Body of pancreas (tissue), 4 donors: ENCODE measurements at regions not wholly inside any gene's neighbourhood (a gene's known extent, or its start where the extent isn't known, plus 50 kb on each side); places are given as distances from the start of the nearest gene placed in this dataset.
"Not testable (repeated sequence)": the region's sequence is repeated elsewhere in the genome, so short reads cannot be mapped to it uniquely, and the experiment has no call there.

Experiments
- ATAC-seq: fragments of 150-250 bp; one replicate; pipeline ENCODE4 v1.9.1; 2016
- DNase-seq, 4 donors: peaks; one replicate each; pipeline ENCODE4 v3.0.0-alpha.2; 2019
- H3K27ac ChIP-seq, 4 donors: fragments of 200-600 bp; sonication (generic); 1 replicate in 3 of 4; 2 replicates in 1 of 4; pipeline versions ENCODE4 v1.5.1 to v1.6.1; 2016 to 2019; ENCODE audit warnings: mild to moderate bottlenecking in 1 of 4, mixed read lengths in 1 of 4, moderate library complexity in 1 of 4
- H3K27me3 ChIP-seq, 2 donors: fragments of 200-600 bp; sonication (generic); one replicate each; pipeline ENCODE4 v1.6.0; 2016; ENCODE audit warnings: mild to moderate bottlenecking in 1 of 2
- H3K36me3 ChIP-seq, 2 donors: fragments of 200-600 bp; sonication (generic); replicated peaks in 1 of 2; 2 replicates each; pipeline ENCODE4 v1.5.1; 2016; ENCODE audit warnings: low read depth in 2 of 2; ENCODE audit not compliant: insufficient read depth in 1 of 2
- H3K4me1 ChIP-seq: fragments of 200-600 bp; sonication (generic); one replicate; pipeline ENCODE4 v1.6.0; 2016
- H3K4me3 ChIP-seq, 2 donors: fragments of 200-600 bp; sonication (generic); 1 replicate in 1 of 2; 2 replicates in 1 of 2; pipeline ENCODE4 v1.5.1; 2016 to 2019
- H3K9me3 ChIP-seq, 3 donors: fragments of 200-600 bp; sonication (generic); 1 replicate in 2 of 3; 2 replicates in 1 of 3; pipeline ENCODE4 v1.5.1; 2016
- POLR2A ChIP-seq, 3 donors: fragments of 450-650 bp; IDR thresholded peaks; one replicate each; pipeline ENCODE4 v1.6.1; 2016; ENCODE audit warnings: antibody characterized with exemption in 3 of 3, mild to moderate bottlenecking in 2 of 3
- WGBS, 2 donors: methylation state at CpG; one replicate each; pipeline ENCODE4 v1.1.5; 2017; 5-methylcytosine and 5-hydroxymethylcytosine counted together
- intact Hi-C: fragments of 100-400 bp; cut with DNase I; formaldehyde crosslinking; loops from one replicate; pipeline ENCODE4 v1.15.1; 2023
- TF ChIP-seq, protein P1 (sequence below), 7 experiments: fragments of 450-650 bp in 4 of 7; fragments of 200-600 bp in 3 of 7; sonication (generic) in 3 of 7; IDR thresholded peaks; one replicate each; pipeline ENCODE4 v1.5.1; 2016 to 2019; ENCODE audit warnings: antibody characterized with exemption in 7 of 7

DNA sequence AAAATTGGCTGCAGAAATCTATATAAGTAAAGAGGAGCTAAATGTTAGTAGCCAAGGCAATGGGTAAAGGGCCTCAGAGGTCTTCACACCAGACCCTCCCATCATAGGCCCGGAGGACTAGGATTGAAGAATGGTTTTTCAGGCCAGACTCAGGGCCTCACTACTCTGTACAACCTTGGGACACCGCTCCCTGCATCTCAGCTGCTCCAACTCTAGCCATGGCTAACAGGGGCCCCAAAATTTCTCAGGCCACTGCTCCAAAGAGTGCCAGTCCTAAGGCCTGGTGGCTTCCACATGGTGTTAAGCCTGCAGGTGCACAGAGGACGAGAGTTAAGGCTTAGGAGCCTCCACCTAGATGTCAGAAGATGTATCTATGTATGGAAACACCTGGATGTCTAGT is 155.5 kb upstream of the MGAT4C start:
- 56 to 63% methylated on average over 2 to 3 of the region's 3 CpGs for WGBS, 2 donors
- ATAC-seq = no peak
- intact Hi-C loops = no loop called here

DNA sequence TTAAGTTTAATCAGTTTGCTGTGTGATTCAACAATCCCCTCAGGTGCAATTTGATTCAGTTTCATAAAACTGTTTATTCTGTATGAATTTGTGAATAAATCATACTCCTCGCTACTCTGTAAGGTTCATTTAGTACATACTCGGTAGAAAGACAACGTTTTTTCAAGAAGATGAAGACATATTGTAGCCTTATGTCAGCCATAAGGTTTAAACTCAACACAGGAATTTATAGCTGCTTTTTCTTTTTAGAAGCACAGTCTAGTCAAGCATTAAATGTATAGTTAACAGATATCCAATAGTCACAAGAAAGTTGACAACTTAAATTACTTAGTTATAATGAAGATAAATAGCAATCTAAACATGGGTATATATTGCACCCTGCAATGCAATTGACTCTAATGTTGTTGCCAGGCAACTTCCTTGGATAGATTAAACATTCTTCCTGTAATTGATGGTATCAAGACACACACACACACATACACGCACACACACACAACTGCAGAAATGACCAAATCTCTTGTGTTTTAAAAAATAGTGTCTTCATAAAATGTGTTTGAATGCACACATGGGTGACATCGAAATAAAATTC is 151.5 kb upstream of the MGAT4C start:
- Histone ChIP-seq H3K27ac (no peak overlapping the region), H3K36me3 (no peaks in the 10 kb centered on the region), H3K4me1 (no peaks in the 10 kb centered on the region), H3K4me3 (no peak overlapping the region), H3K9me3 (no peaks in the 10 kb centered on the region), H3K27me3 (no peaks in the 10 kb centered on the region)
- DNase-seq = no peak
- whole genome bisulfite sequencing, 2 donors = 58 to 76% methylated on average over 5 of the region's 5 CpGs
- intact Hi-C loops = no loop called here
- TF ChIP-seq, protein P1, sequence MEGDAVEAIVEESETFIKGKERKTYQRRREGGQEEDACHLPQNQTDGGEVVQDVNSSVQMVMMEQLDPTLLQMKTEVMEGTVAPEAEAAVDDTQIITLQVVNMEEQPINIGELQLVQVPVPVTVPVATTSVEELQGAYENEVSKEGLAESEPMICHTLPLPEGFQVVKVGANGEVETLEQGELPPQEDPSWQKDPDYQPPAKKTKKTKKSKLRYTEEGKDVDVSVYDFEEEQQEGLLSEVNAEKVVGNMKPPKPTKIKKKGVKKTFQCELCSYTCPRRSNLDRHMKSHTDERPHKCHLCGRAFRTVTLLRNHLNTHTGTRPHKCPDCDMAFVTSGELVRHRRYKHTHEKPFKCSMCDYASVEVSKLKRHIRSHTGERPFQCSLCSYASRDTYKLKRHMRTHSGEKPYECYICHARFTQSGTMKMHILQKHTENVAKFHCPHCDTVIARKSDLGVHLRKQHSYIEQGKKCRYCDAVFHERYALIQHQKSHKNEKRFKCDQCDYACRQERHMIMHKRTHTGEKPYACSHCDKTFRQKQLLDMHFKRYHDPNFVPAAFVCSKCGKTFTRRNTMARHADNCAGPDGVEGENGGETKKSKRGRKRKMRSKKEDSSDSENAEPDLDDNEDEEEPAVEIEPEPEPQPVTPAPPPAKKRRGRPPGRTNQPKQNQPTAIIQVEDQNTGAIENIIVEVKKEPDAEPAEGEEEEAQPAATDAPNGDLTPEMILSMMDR (IDR thresholded peaks at IDR 0.05) = no peak
- no peak for TF ChIP-seq POLR2A (IDR thresholded peaks at IDR 0.05)
- ATAC-seq = no peak

More for the DNA sequence above, 155.5 kb upstream of the MGAT4C start:
- Histone ChIP-seq H3K4me3 (no peak overlapping the region), H3K4me1 (no peaks in the 10 kb centered on the region), H3K27ac (no peak overlapping the region), H3K27me3 (no peaks in the 10 kb centered on the region), H3K9me3 (no peaks in the 10 kb centered on the region), H3K36me3 (no peaks in the 10 kb centered on the region)
- TF ChIP-seq, protein P1 (IDR thresholded peaks at IDR 0.05) = no peak
- no peak for TF ChIP-seq POLR2A (IDR thresholded peaks at IDR 0.05)
- no peak for DNase-seq

- no peak for TF ChIP-seq POLR2A (IDR thresholded peaks at IDR 0.05)
- TF ChIP-seq, protein P1 (IDR thresholded peaks at IDR 0.05) = no peak
- Histone ChIP-seq H3K9me3 (peaks cover 0 to 4% (median 0%) of the 10 kb centered on the region in 3 donors), H3K27ac (no peak overlapping the region), H3K27me3 (no peaks in the 10 kb centered on the region), H3K4me1 (no peaks in the 10 kb centered on the region), H3K36me3 (no peaks in the 10 kb centered on the region), H3K4me3 (no peak overlapping the region)
- intact Hi-C loops = no loop called here
- DNase-seq = no peak
- ATAC-seq = no peak
- WGBS, 2 donors = 61% methylated on average over 2 of the region's 2 CpGs
Observed at GRCh38 chr12:86389949-86390348, 133.8 kb upstream of the MGAT4C start.

DNA sequence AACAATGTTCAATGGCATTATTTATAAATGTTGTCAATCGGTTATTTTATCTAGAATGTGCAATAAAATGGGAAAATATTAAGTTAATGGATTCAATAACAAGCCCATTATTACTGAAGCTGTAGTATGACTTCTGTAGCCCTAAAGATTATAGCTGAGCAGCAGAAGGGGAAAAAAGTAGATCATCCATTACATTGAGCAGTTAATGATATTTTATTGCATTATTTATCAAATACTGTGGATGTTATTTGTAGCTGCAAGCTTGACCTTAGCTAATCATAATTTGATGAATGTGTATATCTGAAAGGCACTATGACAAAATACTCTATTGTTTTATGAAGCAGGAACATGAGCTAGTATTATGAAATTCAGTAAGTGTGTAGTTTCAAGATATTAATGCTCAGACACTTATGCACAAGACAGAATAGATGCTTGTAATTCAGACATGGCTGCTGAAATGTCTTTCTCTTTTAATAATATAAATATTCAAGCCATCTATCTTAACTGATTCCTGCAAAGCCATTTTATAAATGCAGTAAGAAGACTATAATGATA is 131.5 kb upstream of the MGAT4C start:
- H3K9me3 ChIP-seq = peaks cover 0 to 4% (median 0%) of the 10 kb centered on the region in 3 donors
- ATAC-seq (no peak), DNase-seq (no peak)
- no peak overlapping the region for H3K27ac ChIP-seq
- no peaks in the 10 kb centered on the region for H3K36me3 ChIP-seq
- intact Hi-C loops = no loop called here
- H3K27me3 ChIP-seq = no peaks in the 10 kb centered on the region
- H3K4me1 ChIP-seq = no peaks in the 10 kb centered on the region
- TF ChIP-seq POLR2A (IDR thresholded peaks at IDR 0.05) = no peak
- TF ChIP-seq, protein P1 (IDR thresholded peaks at IDR 0.05) = no peak
- 35 to 43% methylated on average over 1 of the region's 1 CpG for WGBS, 2 donors
- no peak overlapping the region for H3K4me3 ChIP-seq

GRCh38 chr12:86383759-86384158 is 127.6 kb upstream of the MGAT4C start:
- intact Hi-C loops, ATAC-seq: not testable (repeated sequence)
- 52 to 54% methylated on average over 3 of the region's 3 CpGs for WGBS, 2 donors

More at GRCh38 chr12:86383759-86384158, 127.6 kb upstream of the MGAT4C start:
- H3K27ac ChIP-seq, H3K4me3 ChIP-seq, DNase-seq, H3K4me1 ChIP-seq, H3K9me3 ChIP-seq, H3K27me3 ChIP-seq, H3K36me3 ChIP-seq: not testable (repeated sequence)
